ENCODE measurements at regions not wholly inside any gene's neighbourhood (a gene's known extent, or its start where the extent isn't known, plus 50 kb on each side); places are given as distances from the start of the nearest gene placed in this dataset.

DNA sequence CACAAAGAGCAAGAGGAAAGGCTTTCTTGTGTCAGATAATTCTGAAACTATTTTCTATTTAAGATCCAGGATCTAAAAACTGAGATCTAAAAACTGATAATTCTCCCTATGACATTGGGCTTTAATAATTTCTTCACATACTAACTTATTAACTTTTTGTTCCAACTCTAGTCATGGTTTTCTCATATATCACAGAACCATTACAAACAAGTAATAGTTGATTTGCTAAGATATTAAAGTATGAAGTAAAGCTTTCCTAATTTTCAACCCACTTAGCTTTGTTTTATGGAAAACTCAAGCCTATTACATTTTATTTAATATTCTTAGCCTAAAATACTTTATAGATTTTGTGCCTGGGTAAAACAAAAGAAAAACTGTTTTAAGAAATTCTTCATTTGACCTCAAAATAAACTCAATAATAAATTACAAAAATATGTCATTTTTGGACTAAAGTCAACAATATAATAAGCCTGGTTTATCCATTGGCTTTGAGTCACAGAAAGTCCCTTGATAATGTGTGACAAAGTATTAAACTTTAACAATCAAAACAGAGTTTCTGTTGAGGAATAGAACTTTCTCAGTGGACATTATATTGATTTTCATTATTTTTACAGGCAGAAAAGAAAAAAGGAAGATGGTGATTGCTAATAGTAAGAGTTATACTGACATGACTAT lies 1142.9 kb upstream of the SORCS1 start:
- H3K36me3 ChIP-seq (ENCODE audit: control insufficient read depth, insufficient read depth, low read length), result no peaks in the 10 kb centered on the region
- H4K5ac ChIP-seq (ENCODE audit: low read depth, low read length), result no peak overlapping the region

More for the DNA sequence above, 1142.9 kb upstream of the SORCS1 start:
- in situ Hi-C loops (cut with MboI; ENCODE audit: low sequenced_read_pairs) (no loop called here), intact Hi-C loops (cut with micrococcal nuclease) (no loop called here), dilution Hi-C loops (cut with HindIII; ENCODE audit: low sequenced_read_pairs, unreplicated experiment) (no loop called here)
- Histone ChIP-seq H3K4me1 (ENCODE audit: control insufficient read depth, insufficient read depth, low read length) (no peaks in the 10 kb centered on the region), H3K9me3 (ENCODE audit: control insufficient read depth, insufficient read depth, low read length) (peaks cover 2% of the 10 kb centered on the region; the same call in 1 of the 2 replicates), H3K23ac (ENCODE audit: low read depth, low read length) (no peak overlapping the region), H3K4ac (ENCODE audit: low read depth, low read length) (no peak overlapping the region), H3K27me3 (ENCODE audit: control insufficient read depth, insufficient read depth, low read length) (no peaks in the 10 kb centered on the region), H3K9ac (ENCODE audit: low read depth, low read length) (no peak overlapping the region), H2AK9ac (replicated peaks; ENCODE audit: low read depth, low read length, poor library complexity) (no peak overlapping the region), H2BK120ac (ENCODE audit: low read depth, low read length) (no peak overlapping the region), H3K18ac (ENCODE audit: low read depth, low read length) (no peak overlapping the region), H2BK15ac (ENCODE audit: low read depth, low read length) (no peak overlapping the region), H3K14ac (replicated peaks; ENCODE audit: low read depth, low read length) (no peak overlapping the region), H3K27ac (ENCODE audit: insufficient read depth, low read length) (no peak overlapping the region), H2BK5ac (ENCODE audit: low read depth, low read length, poor library complexity, severe bottlenecking) (no peak overlapping the region), H3K4me3 (ENCODE audit: insufficient read depth, low read depth, low read length) (no peak overlapping the region), H3K56ac (ENCODE audit: extremely low read depth, insufficient read depth, low read length) (no peak overlapping the region), H3K4me2 (ENCODE audit: low read depth, low read length) (no peak overlapping the region), H2AFZ (replicated peaks; ENCODE audit: low read length, poor library complexity) (no peak overlapping the region), H2BK20ac (ENCODE audit: low read depth, low read length) (no peak overlapping the region), H4K20me1 (ENCODE audit: insufficient read depth, low read length) (no peaks in the 10 kb centered on the region), H3K9me1 (ENCODE audit: insufficient read depth, low read length) (no peaks in the 10 kb centered on the region), H3K79me1 (ENCODE audit: low read depth in 1 of 2, low read length in 2 of 2) (no peaks in the 10 kb centered on the region), H4K91ac (ENCODE audit: insufficient read depth, low read depth, low read length) (no peak overlapping the region), H2AK5ac (ENCODE audit: low read depth, low read length) (no peak overlapping the region), H4K8ac (ENCODE audit: low read depth in 2 of 2, low read length in 2 of 2) (no peak overlapping the region)
- ATAC-seq (ENCODE audit: low read depth) (no peak), DNase-seq (no peak)
- ChIA-PET CTCF (no interaction called here), POLR2A (ENCODE audit: unreplicated experiment) (no interaction called here)
- BruUV-seq (replicated peaks), result no TSS peak
- no peak for TF ChIP-seq MAFK (IDR thresholded peaks at IDR 0.05; ENCODE audit: low read depth, low read length)

Measured in IMR-90 (cell line).